Mammary epithelial cell (primary cell): ENCODE measurements at regions not wholly inside any gene's neighbourhood (a gene's known extent, or its start where the extent isn't known, plus 50 kb on each side); places are given as distances from the start of the nearest gene placed in this dataset.

Experiments
- EZH2 ChIP-seq: IDR thresholded peaks from 2 replicates; pipeline ENCODE4 v1.6.1; 2012; ENCODE audit warnings: low read length, inconsistent platforms, borderline replicate concordance
- TF ChIP-seq, protein P1 (sequence below), 2 donors: IDR thresholded peaks in 1 of 2; conservative IDR thresholded peaks in 1 of 2; 2 replicates each; pipeline ENCODE4 v1.5.1; 2011 to 2012; ENCODE audit warnings: inconsistent platforms in 2 of 2, low read length in 2 of 2, mild to moderate bottlenecking in 2 of 2, control low read depth in 1 of 2, low read depth in 1 of 2; ENCODE audit not compliant: insufficient read depth in 1 of 2; ENCODE audit errors: extremely low read depth in 1 of 2

DNA sequence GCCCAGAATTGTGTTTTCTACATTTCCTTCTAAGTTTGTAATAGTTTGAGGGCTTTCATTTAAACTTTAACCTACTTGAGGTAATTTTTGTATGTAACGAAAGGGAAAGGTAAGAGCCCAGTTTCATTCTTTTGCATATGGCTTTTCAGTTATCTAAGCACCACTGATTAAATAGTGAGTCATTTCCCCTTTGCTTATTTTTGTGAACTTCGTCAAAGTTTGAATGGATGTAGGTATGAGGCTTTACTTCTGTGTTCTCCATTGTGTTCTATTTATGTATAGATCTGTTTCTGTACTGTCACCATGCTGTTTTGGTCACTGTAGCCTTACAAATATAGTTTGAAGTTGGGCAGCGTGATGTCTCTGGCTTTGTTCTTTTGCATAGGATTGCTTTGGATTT lies 944.8 kb upstream of the CNTNAP5 start:
- TF ChIP-seq EZH2 = no peak
- TF ChIP-seq, protein P1, sequence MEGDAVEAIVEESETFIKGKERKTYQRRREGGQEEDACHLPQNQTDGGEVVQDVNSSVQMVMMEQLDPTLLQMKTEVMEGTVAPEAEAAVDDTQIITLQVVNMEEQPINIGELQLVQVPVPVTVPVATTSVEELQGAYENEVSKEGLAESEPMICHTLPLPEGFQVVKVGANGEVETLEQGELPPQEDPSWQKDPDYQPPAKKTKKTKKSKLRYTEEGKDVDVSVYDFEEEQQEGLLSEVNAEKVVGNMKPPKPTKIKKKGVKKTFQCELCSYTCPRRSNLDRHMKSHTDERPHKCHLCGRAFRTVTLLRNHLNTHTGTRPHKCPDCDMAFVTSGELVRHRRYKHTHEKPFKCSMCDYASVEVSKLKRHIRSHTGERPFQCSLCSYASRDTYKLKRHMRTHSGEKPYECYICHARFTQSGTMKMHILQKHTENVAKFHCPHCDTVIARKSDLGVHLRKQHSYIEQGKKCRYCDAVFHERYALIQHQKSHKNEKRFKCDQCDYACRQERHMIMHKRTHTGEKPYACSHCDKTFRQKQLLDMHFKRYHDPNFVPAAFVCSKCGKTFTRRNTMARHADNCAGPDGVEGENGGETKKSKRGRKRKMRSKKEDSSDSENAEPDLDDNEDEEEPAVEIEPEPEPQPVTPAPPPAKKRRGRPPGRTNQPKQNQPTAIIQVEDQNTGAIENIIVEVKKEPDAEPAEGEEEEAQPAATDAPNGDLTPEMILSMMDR (conservative IDR thresholded peaks at IDR 0.05 in 1 of 2, IDR thresholded peaks at IDR 0.05 in 1 of 2; ENCODE audit: extremely low read depth in 1 of 2, insufficient read depth in 1 of 2, low read depth in 1 of 2, low read length in 2 of 2) = no peak
